GM23338 (cell line): ENCODE measurements at regions not wholly inside any gene's neighbourhood (a gene's known extent, or its start where the extent isn't known, plus 50 kb on each side); places are given as distances from the start of the nearest gene placed in this dataset.

Source experiments
- ATAC-seq: fragments of 200-7000 bp; cut with Tn5 transposase; 3 replicates; pipeline ENCODE4 v1.9.1; 2020
- DNase-seq: peaks from one replicate; pipeline ENCODE4 v3.0.0-alpha.2; 2015; ENCODE audit warnings: low spot score
- H2AFZ ChIP-seq: fragments of 200-600 bp; sonication (generic); 2 replicates; pipeline ENCODE4 v1.8.0; 2016; ENCODE audit warnings: antibody characterized with exemption, mild to moderate bottlenecking, moderate library complexity
- H3F3A ChIP-seq: fragments of 200-600 bp; sonication (generic); replicated peaks from 2 replicates; pipeline ENCODE4 v1.8.0; 2017; ENCODE audit warnings: antibody characterized with exemption, mixed run types, low read depth
- H3K27ac ChIP-seq: fragments of 200-600 bp; sonication (generic); 2 replicates; pipeline ENCODE4 v1.6.1; 2016; ENCODE audit warnings: low read depth
- H3K27me3 ChIP-seq: fragments of 200-600 bp; sonication (generic); 2 replicates; pipeline ENCODE4 v1.8.0; 2016; ENCODE audit warnings: mild to moderate bottlenecking, mixed run types, moderate library complexity; ENCODE audit not compliant: insufficient read depth
- H3K36me3 ChIP-seq: fragments of 200-600 bp; sonication (generic); 2 replicates; pipeline ENCODE4 v1.8.0; 2016; ENCODE audit warnings: mild to moderate bottlenecking; ENCODE audit not compliant: insufficient read depth
- H3K4me1 ChIP-seq: fragments of 200-600 bp; sonication (generic); 2 replicates; pipeline ENCODE4 v1.8.0; 2016; ENCODE audit warnings: mild to moderate bottlenecking, moderate library complexity; ENCODE audit not compliant: insufficient read depth
- H3K4me2 ChIP-seq: fragments of 200-600 bp; sonication (generic); 2 replicates; pipeline ENCODE4 v1.7.1; 2017; ENCODE audit warnings: mixed run types
- H3K4me3 ChIP-seq: fragments of 200-600 bp; sonication (generic); 2 replicates; pipeline ENCODE4 v1.6.1; 2016; ENCODE audit warnings: mixed run types
- H3K79me2 ChIP-seq: fragments of 200-600 bp; sonication (generic); replicated peaks from 2 replicates; pipeline ENCODE4 v1.8.0; 2017; ENCODE audit warnings: mild to moderate bottlenecking; ENCODE audit not compliant: insufficient read depth
- H3K9me2 ChIP-seq: fragments of 200-600 bp; sonication (generic); 2 replicates; pipeline ENCODE4 v1.8.0; 2017; ENCODE audit not compliant: insufficient read depth
- H4K20me1 ChIP-seq: fragments of 200-600 bp; sonication (generic); replicated peaks from 2 replicates; pipeline ENCODE4 v1.8.0; 2017; ENCODE audit warnings: mild to moderate bottlenecking; ENCODE audit not compliant: insufficient read depth
- H3K27ac Mint-ChIP-seq: 2 replicates; pipeline ENCODE4 v1.8.0; 2020; ENCODE audit warnings: inconsistent platforms, mild to moderate bottlenecking, moderate library complexity, mixed read lengths
- H3K27me3 Mint-ChIP-seq: 3 replicates; pipeline ENCODE4 v1.8.0; 2022; ENCODE audit warnings: low read depth, mild to moderate bottlenecking, moderate library complexity, mixed read lengths, inconsistent platforms; ENCODE audit not compliant: insufficient read depth, poor library complexity
- H3K36me3 Mint-ChIP-seq: 3 replicates; pipeline ENCODE4 v1.8.0; 2021; ENCODE audit warnings: low read depth, mild to moderate bottlenecking, inconsistent platforms, moderate library complexity, mixed read lengths
- H3K4me1 Mint-ChIP-seq: 3 replicates; pipeline ENCODE4 v1.8.0; 2020; ENCODE audit warnings: mild to moderate bottlenecking, inconsistent platforms, mixed read lengths
- H3K4me3 Mint-ChIP-seq: 3 replicates; pipeline ENCODE4 v1.8.0; 2021; ENCODE audit warnings: moderate library complexity, mild to moderate bottlenecking, inconsistent platforms, mixed read lengths
- H3K9me3 Mint-ChIP-seq: 3 replicates; pipeline ENCODE4 v1.8.0; 2020; ENCODE audit warnings: moderate library complexity, mild to moderate bottlenecking, inconsistent platforms, mixed read lengths
- CREB1 ChIP-seq: fragments of 250-450 bp; sonication (Bioruptor Pico); IDR thresholded peaks from 2 replicates; pipeline ENCODE4 v1.5.0; 2020; ENCODE audit warnings: low read depth, mild to moderate bottlenecking, moderate library complexity
- EZH2phosphoT487 ChIP-seq: fragments of 200-600 bp; sonication (generic); IDR thresholded peaks from one replicate; pipeline ENCODE4 v1.8.1; 2018; ENCODE audit warnings: antibody characterized with exemption; ENCODE audit not compliant: unreplicated experiment
- JUNB ChIP-seq: IDR thresholded peaks from one replicate; pipeline ENCODE4 v1.6.1; 2016; ENCODE audit warnings: antibody characterized with exemption; ENCODE audit not compliant: unreplicated experiment
- NANOG ChIP-seq: IDR thresholded peaks from 2 replicates; pipeline ENCODE4 v1.6.1; 2016; ENCODE audit warnings: antibody characterized with exemption, borderline replicate concordance
- POLR2AphosphoS5 ChIP-seq: IDR thresholded peaks from 2 replicates; pipeline ENCODE4 v1.6.1; 2016; ENCODE audit warnings: antibody characterized with exemption, low read depth
- STAT1 ChIP-seq: IDR thresholded peaks from one replicate; pipeline ENCODE4 v1.6.1; 2016; ENCODE audit warnings: antibody characterized with exemption; ENCODE audit not compliant: unreplicated experiment
- ZNF114 ChIP-seq: fragments of 250-450 bp; sonication (Bioruptor Pico); IDR thresholded peaks from 2 replicates; pipeline ENCODE4 v1.5.0; 2020; ENCODE audit warnings: mild to moderate bottlenecking, moderate library complexity
- ZNF462 ChIP-seq: fragments of 250-450 bp; sonication (Bioruptor Pico); IDR thresholded peaks from 2 replicates; pipeline ENCODE4 v1.5.0; 2020; ENCODE audit warnings: mild to moderate bottlenecking, moderate library complexity

GRCh38 chr10:88187472-88187871 is 324.0 kb downstream of the PTEN start:
- no peak overlapping the region for H3K4me3 ChIP-seq
- Mint-ChIP-seq H3K27ac (no peak overlapping the region), H3K27me3 (no peaks in the 10 kb centered on the region), H3K4me1 (no peaks in the 10 kb centered on the region), H3K36me3 (no peaks in the 10 kb centered on the region), H3K4me3 (no peak overlapping the region), H3K9me3 (no peaks in the 10 kb centered on the region)
- H3F3A ChIP-seq: no peaks in the 10 kb centered on the region
- H3K4me2 ChIP-seq: no peak overlapping the region
- no peak overlapping the region for H2AFZ ChIP-seq
- no peaks in the 10 kb centered on the region for H3K79me2 ChIP-seq
- H3K27ac ChIP-seq: no peak overlapping the region
- no peaks in the 10 kb centered on the region for H3K4me1 ChIP-seq
- ATAC-seq (no peak), DNase-seq (no peak)
- H3K9me2 ChIP-seq: no peaks in the 10 kb centered on the region; the same call in 1 of the 2 replicates
- no peak for TF ChIP-seq NANOG
- TF ChIP-seq ZNF114 (CRISPR knock-in tag): no peak
- no peak for TF ChIP-seq EZH2phosphoT487
- TF ChIP-seq STAT1: no peak
- TF ChIP-seq JUNB: no peak
- TF ChIP-seq CREB1 (CRISPR knock-in tag): no peak
- no peak for TF ChIP-seq ZNF462 (CRISPR knock-in tag)
- H3K36me3 ChIP-seq: no peaks in the 10 kb centered on the region
- no peaks in the 10 kb centered on the region for H4K20me1 ChIP-seq
- H3K27me3 ChIP-seq: no peaks in the 10 kb centered on the region

GRCh38 chr10:88190123-88190522 is 326.7 kb downstream of the PTEN start:
- Histone ChIP-seq H3K27me3 (no peaks in the 10 kb centered on the region), H3K36me3 (no peaks in the 10 kb centered on the region), H3K4me2 (no peak overlapping the region), H4K20me1 (no peaks in the 10 kb centered on the region), H3K4me1 (no peaks in the 10 kb centered on the region), H3K27ac (no peak overlapping the region), H2AFZ (no peak overlapping the region), H3F3A (no peaks in the 10 kb centered on the region), H3K79me2 (no peaks in the 10 kb centered on the region), H3K9me2 (peaks cover 7% of the 10 kb centered on the region; the same call in 1 of the 2 replicates), H3K4me3 (no peak overlapping the region)
- Mint-ChIP-seq H3K4me3 (no peak overlapping the region), H3K27me3 (no peaks in the 10 kb centered on the region), H3K27ac (no peak overlapping the region), H3K9me3 (no peaks in the 10 kb centered on the region), H3K36me3 (no peaks in the 10 kb centered on the region), H3K4me1 (peaks cover 6% of the 10 kb centered on the region; the same call in 2 of the 3 replicates)
- ATAC-seq (no peak), DNase-seq (no peak)
- TF ChIP-seq EZH2phosphoT487 (no peak), ZNF114 (CRISPR knock-in tag) (no peak), POLR2AphosphoS5 (no peak), NANOG (no peak)
